Esophagus muscularis mucosa (tissue), 4 donors: ENCODE measurements at regions not wholly inside any gene's neighbourhood (a gene's known extent, or its start where the extent isn't known, plus 50 kb on each side); places are given as distances from the start of the nearest gene placed in this dataset.

Source experiments
- DNase-seq: peaks from one replicate; pipeline ENCODE4 v3.0.0-alpha.2; 2017; ENCODE audit errors: extremely low spot score
- H3K27ac ChIP-seq, 4 donors: fragments of 200-600 bp; sonication (generic); replicated peaks in 1 of 4; 1 replicate in 3 of 4; 2 replicates in 1 of 4; pipeline ENCODE4 v1.5.1; 2016 to 2019; ENCODE audit warnings: mild to moderate bottlenecking in 1 of 4
- H3K27me3 ChIP-seq, 4 donors: fragments of 200-600 bp; sonication (generic); one replicate each; pipeline versions ENCODE4 v1.5.1 to v1.6.0; 2016 to 2019
- H3K36me3 ChIP-seq, 4 donors: fragments of 200-600 bp; sonication (generic); one replicate each; pipeline ENCODE4 v1.5.1; 2016 to 2019
- H3K4me1 ChIP-seq, 4 donors: fragments of 200-600 bp; sonication (generic); one replicate each; pipeline ENCODE4 v1.5.1; 2016 to 2019
- H3K4me3 ChIP-seq, 4 donors: fragments of 200-600 bp; sonication (generic); 1 replicate in 2 of 4; 2 replicates in 2 of 4; pipeline ENCODE4 v1.5.1; 2016 to 2019; ENCODE audit warnings: mild to moderate bottlenecking in 4 of 4, moderate library complexity in 1 of 4
- H3K9me3 ChIP-seq, 4 donors: fragments of 200-600 bp; sonication (generic); 1 replicate in 3 of 4; 2 replicates in 1 of 4; pipeline ENCODE4 v1.5.1; 2016 to 2019
- CTCF ChIP-seq, 3 experiments: fragments of 200-600 bp in 2 of 3; fragments of 450-650 bp in 1 of 3; sonication (generic) in 2 of 3; IDR thresholded peaks; one replicate each; pipeline ENCODE4 v1.5.1; 2017 to 2019; ENCODE audit warnings: antibody characterized with exemption in 3 of 3, mild to moderate bottlenecking in 2 of 3, moderate library complexity in 1 of 3
- EP300 ChIP-seq: sonication (generic); formaldehyde crosslinking; IDR thresholded peaks from one replicate; pipeline ENCODE4 v1.6.1; 2017; ENCODE audit warnings: antibody characterized with exemption
- POLR2A ChIP-seq: fragments of 450-650 bp; IDR thresholded peaks from one replicate; pipeline ENCODE4 v1.6.1; 2017; ENCODE audit warnings: antibody characterized with exemption, moderate library complexity, mild to moderate bottlenecking, low read depth
- POLR2AphosphoS5 ChIP-seq, 2 donors: sonication (generic); formaldehyde crosslinking; IDR thresholded peaks; one replicate each; pipeline ENCODE4 v1.6.1; 2017; ENCODE audit warnings: antibody characterized with exemption in 2 of 2
- WGBS: methylation state at CpG from one replicate; pipeline ENCODE4 v1.1.5; 2018; 5-methylcytosine and 5-hydroxymethylcytosine counted together
- intact Hi-C: fragments of 100-400 bp; cut with DNase I; formaldehyde crosslinking; loops from one replicate; pipeline ENCODE4 v1.15.1; 2023

GRCh38 chr12:42744539-42745182 lies 155.1 kb upstream of the PRICKLE1 start:
- Histone ChIP-seq H3K27me3 (no peaks in the 10 kb centered on the region), H3K4me1 (peaks cover 23 to 31% (median 29%) of the 10 kb centered on the region in 4 donors), H3K4me3 (no peak overlapping the region), H3K36me3 (no peaks in the 10 kb centered on the region), H3K27ac (peak overlapping the region in 1 of 4 donors; percentile 15), H3K9me3 (peaks cover 0 to 8% (median 3%) of the 10 kb centered on the region in 4 donors)
- DNase-seq: no peak
- intact Hi-C loops: loop anchor here (10.0 kb wide), 1 partner anchor 160 kb away; the partner anchor contains the start of gene PRICKLE1
- 54% methylated on average over 5 of the region's 5 CpGs for WGBS
- TF ChIP-seq POLR2A: no peak

GRCh38 chr12:42742716-42743115 lies 153.2 kb upstream of the PRICKLE1 start:
- 77% methylated on average over 5 of the region's 5 CpGs for WGBS
- no peaks in the 10 kb centered on the region for H3K36me3 ChIP-seq
- no peak for TF ChIP-seq EP300
- no peak for TF ChIP-seq CTCF (IDR thresholded peaks at IDR 0.05)
- TF ChIP-seq POLR2AphosphoS5 (IDR thresholded peaks at IDR 0.05): no peak
- no peak for TF ChIP-seq POLR2A
- peaks cover 23 to 32% (median 30%) of the 10 kb centered on the region in 4 donors for H3K4me1 ChIP-seq
- no peak for DNase-seq
- peaks cover 0 to 8% (median 3%) of the 10 kb centered on the region in 4 donors for H3K9me3 ChIP-seq
- intact Hi-C loops: loop anchor here (10.0 kb wide), 1 partner anchor 158 kb away; the partner anchor contains the start of gene PRICKLE1
- H3K4me3 ChIP-seq: no peak overlapping the region
- peak overlapping the region in 2 of 4 donors; percentile 24 to 34 for H3K27ac ChIP-seq
- no peaks in the 10 kb centered on the region for H3K27me3 ChIP-seq

- peak overlapping the region in 2 of 4 donors; percentile 24 to 34 for H3K27ac ChIP-seq
- intact Hi-C loops: loop anchor here (10.0 kb wide), 1 partner anchor 157 kb away; the partner anchor contains the start of gene PRICKLE1
These were observed 152.4 kb upstream of the PRICKLE1 start for GRCh38 chr12:42741771-42742510.

GRCh38 chr12:42741091-42741490 lies 151.5 kb upstream of the PRICKLE1 start:
- no peak overlapping the region for H3K27ac ChIP-seq
- no peak for TF ChIP-seq POLR2A
- no peak for TF ChIP-seq POLR2AphosphoS5 (IDR thresholded peaks at IDR 0.05)
- TF ChIP-seq CTCF (IDR thresholded peaks at IDR 0.05): no peak
- no peak for TF ChIP-seq EP300
- intact Hi-C loops: loop anchor here (10.0 kb wide), 1 partner anchor 156 kb away; the partner anchor contains the start of gene PRICKLE1

More at GRCh38 chr12:42741771-42742510, 152.4 kb upstream of the PRICKLE1 start:
- 45% methylated on average over 7 of the region's 7 CpGs for WGBS
- no peaks in the 10 kb centered on the region for H3K36me3 ChIP-seq
- H3K9me3 ChIP-seq: peaks cover 0 to 8% (median 3%) of the 10 kb centered on the region in 4 donors
- DNase-seq: no peak
- H3K4me3 ChIP-seq: no peak overlapping the region
- no peak for TF ChIP-seq POLR2A
- TF ChIP-seq EP300: no peak
- TF ChIP-seq CTCF (IDR thresholded peaks at IDR 0.05): no peak
- H3K27me3 ChIP-seq: no peaks in the 10 kb centered on the region
- H3K4me1 ChIP-seq: peaks cover 23 to 40% (median 35%) of the 10 kb centered on the region in 4 donors

GRCh38 chr12:42737398-42737797 lies 147.9 kb upstream of the PRICKLE1 start:
- intact Hi-C loops: no loop called here
- Histone ChIP-seq H3K4me1 (peaks cover 24 to 36% (median 29%) of the 10 kb centered on the region in 4 donors), H3K27ac (no peak overlapping the region)

More at GRCh38 chr12:42741091-42741490, 151.5 kb upstream of the PRICKLE1 start:
- Histone ChIP-seq H3K9me3 (peaks cover 0 to 3% (median under 1%) of the 10 kb centered on the region in 4 donors), H3K27me3 (no peaks in the 10 kb centered on the region), H3K36me3 (no peaks in the 10 kb centered on the region), H3K4me3 (no peak overlapping the region), H3K4me1 (peaks cover 27 to 46% (median 40%) of the 10 kb centered on the region in 4 donors)
- DNase-seq: peak; percentile 29
- WGBS: 86% methylated on average over 2 of the region's 2 CpGs

More at GRCh38 chr12:42737398-42737797, 147.9 kb upstream of the PRICKLE1 start:
- H3K27me3 ChIP-seq: no peaks in the 10 kb centered on the region
- no peak overlapping the region for H3K4me3 ChIP-seq
- WGBS: 80% methylated on average over 3 of the region's 3 CpGs
- no peak for TF ChIP-seq POLR2A
- no peaks in the 10 kb centered on the region for H3K36me3 ChIP-seq
- DNase-seq: no peak
- no peaks in the 10 kb centered on the region for H3K9me3 ChIP-seq
